Suprapubic skin (tissue), 3 donors: ENCODE measurements at regions not wholly inside any gene's neighbourhood (a gene's known extent, or its start where the extent isn't known, plus 50 kb on each side); places are given as distances from the start of the nearest gene placed in this dataset.

Experiments used
- CTCF ChIP-seq, 2 donors: fragments of 200-600 bp in 1 of 2; fragments of 450-650 bp in 1 of 2; sonication (generic) in 1 of 2; IDR thresholded peaks; one replicate each; pipeline ENCODE4 v1.5.1; 2016 to 2019; ENCODE audit warnings: antibody characterized with exemption in 2 of 2, mild to moderate bottlenecking in 1 of 2, moderate library complexity in 1 of 2
- EP300 ChIP-seq: sonication (generic); formaldehyde crosslinking; IDR thresholded peaks from one replicate; pipeline ENCODE4 v1.6.1; 2017; ENCODE audit warnings: antibody characterized with exemption

- TF ChIP-seq EP300 = no peak
- TF ChIP-seq CTCF (IDR thresholded peaks at IDR 0.05) = no peak
Measured at GRCh38 chr12:107826276-107826675, 51.8 kb downstream of the ASCL4 start.
